ENCODE measurements at regions not wholly inside any gene's neighbourhood (a gene's known extent, or its start where the extent isn't known, plus 50 kb on each side); places are given as distances from the start of the nearest gene placed in this dataset.

- Histone ChIP-seq H3K27me3 (peaks cover 17% of the 10 kb centered on the region), H3K36me3 (no peaks in the 10 kb centered on the region), H3K4me1 (ENCODE audit: control insufficient read depth in 1 of 2, insufficient read depth in 1 of 2, low read depth in 1 of 2, low read length in 1 of 2) (no peaks in the 10 kb centered on the region), H3K9me3 (no peaks in the 10 kb centered on the region), H3K27ac (no peak overlapping the region), H3K4me3 (ENCODE audit: low read depth in 1 of 2, low read length in 1 of 2) (no peak overlapping the region)
- TF ChIP-seq CTCF (IDR thresholded peaks at IDR 0.05): no peak
Measured at GRCh38 chr15:83358972-83359564, 74.6 kb upstream of the BNC1 start.

DNA sequence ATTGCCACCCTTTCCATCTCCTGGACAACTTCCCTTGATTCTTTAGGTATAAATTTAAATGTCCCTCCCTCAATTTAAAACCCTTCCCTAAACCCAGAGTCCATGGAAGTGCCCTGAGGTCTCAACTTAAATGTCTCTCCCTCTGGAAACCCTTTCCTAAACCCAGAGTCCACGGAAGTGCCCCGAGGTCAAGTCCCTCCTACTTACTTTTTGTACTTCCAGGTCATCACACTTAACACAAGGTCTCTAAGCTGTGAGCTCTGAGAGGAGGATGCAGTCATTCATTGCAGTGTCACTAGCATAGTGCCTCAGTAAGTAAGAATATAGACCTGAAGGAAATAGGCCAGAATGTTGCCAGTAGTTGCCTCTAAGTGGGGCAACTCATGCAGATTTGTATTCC is 78.2 kb upstream of the BNC1 start:
- Histone ChIP-seq H3K27ac (no peak overlapping the region), H3K4me1 (ENCODE audit: control insufficient read depth in 1 of 2, insufficient read depth in 1 of 2, low read depth in 1 of 2, low read length in 1 of 2) (no peaks in the 10 kb centered on the region), H3K36me3 (no peaks in the 10 kb centered on the region), H3K4me3 (ENCODE audit: low read depth in 1 of 2, low read length in 1 of 2) (no peak overlapping the region), H3K27me3 (peaks cover 53% of the 10 kb centered on the region), H3K9me3 (no peaks in the 10 kb centered on the region)
- TF ChIP-seq CTCF (IDR thresholded peaks at IDR 0.05): no peak

DNA sequence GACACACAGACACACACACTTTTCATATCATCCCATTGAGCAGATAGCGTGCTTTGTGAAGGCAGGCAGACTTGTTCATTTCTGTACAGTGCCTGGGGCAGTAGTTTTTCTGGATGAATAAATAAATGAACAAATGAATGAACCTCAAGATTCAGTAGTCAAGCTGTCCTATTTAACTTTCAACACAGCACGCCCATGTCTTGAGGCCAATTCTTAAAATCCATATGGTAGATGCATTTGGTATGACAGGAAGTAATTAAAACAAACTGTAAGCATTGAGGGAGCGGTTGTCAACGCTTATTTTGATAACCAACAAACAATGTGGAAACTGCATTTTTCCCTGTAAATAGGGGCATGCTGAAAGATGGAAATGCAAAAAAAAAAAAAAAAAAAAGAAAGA is 80.0 kb upstream of the BNC1 start:
- Histone ChIP-seq H3K9me3 (no peaks in the 10 kb centered on the region), H3K4me3 (ENCODE audit: low read depth in 1 of 2, low read length in 1 of 2) (no peak overlapping the region), H3K4me1 (ENCODE audit: control insufficient read depth in 1 of 2, insufficient read depth in 1 of 2, low read depth in 1 of 2, low read length in 1 of 2) (no peaks in the 10 kb centered on the region), H3K27me3 (peaks cover 68% of the 10 kb centered on the region), H3K27ac (no peak overlapping the region), H3K36me3 (no peaks in the 10 kb centered on the region)
- no peak for TF ChIP-seq CTCF (IDR thresholded peaks at IDR 0.05)

GRCh38 chr15:83365370-83365938 is 81.0 kb upstream of the BNC1 start:
- Histone ChIP-seq H3K27ac (no peak overlapping the region), H3K36me3 (no peaks in the 10 kb centered on the region), H3K4me1 (ENCODE audit: control insufficient read depth in 1 of 2, insufficient read depth in 1 of 2, low read depth in 1 of 2, low read length in 1 of 2) (no peaks in the 10 kb centered on the region), H3K27me3 (peaks cover 69% of the 10 kb centered on the region), H3K9me3 (no peaks in the 10 kb centered on the region), H3K4me3 (ENCODE audit: low read depth in 1 of 2, low read length in 1 of 2) (no peak overlapping the region)
- no peak for TF ChIP-seq CTCF (IDR thresholded peaks at IDR 0.05)

DNA sequence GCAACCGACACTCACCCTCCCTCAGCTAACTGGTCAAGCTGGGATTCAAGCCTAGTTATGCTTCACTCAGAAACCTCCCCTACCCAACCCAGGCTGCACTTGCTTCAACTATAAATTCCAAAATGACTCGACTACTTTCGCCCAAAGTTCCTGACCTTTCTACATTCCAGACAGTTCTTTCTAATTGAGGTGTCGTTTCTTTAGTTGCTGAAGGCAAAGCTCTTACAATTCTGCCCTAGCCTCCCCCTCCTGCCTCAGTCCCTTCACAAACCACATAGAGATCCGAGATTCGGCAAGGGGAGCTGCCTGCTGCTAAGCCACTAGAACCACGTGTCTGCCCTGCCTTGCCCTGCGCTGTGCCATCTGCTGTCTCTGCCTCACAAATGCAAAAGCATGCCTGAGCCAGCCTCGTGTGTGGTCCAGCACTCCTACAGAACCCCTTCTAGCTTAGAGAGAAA is 74.7 kb upstream of the SH3GL3 start:
- no peak for TF ChIP-seq CTCF (IDR thresholded peaks at IDR 0.05)
- no peak overlapping the region for H3K4me3 ChIP-seq (ENCODE audit: low read depth in 1 of 2, low read length in 1 of 2)
- H3K9me3 ChIP-seq: no peaks in the 10 kb centered on the region
- H3K36me3 ChIP-seq: no peaks in the 10 kb centered on the region
- H3K27ac ChIP-seq: no peak overlapping the region
- peaks cover 78% of the 10 kb centered on the region for H3K27me3 ChIP-seq
- H3K4me1 ChIP-seq (ENCODE audit: control insufficient read depth in 1 of 2, insufficient read depth in 1 of 2, low read depth in 1 of 2, low read length in 1 of 2): no peaks in the 10 kb centered on the region

Measured in neutrophil (primary cell).